Spinal cord (tissue), 9 donors: ENCODE measurements at regions not wholly inside any gene's neighbourhood (a gene's known extent, or its start where the extent isn't known, plus 50 kb on each side); places are given as distances from the start of the nearest gene placed in this dataset.
"Not testable (repeated sequence)": the region's sequence is repeated elsewhere in the genome, so short reads cannot be mapped to it uniquely, and the experiment has no call there.

Source experiments
- DNase-seq, 6 donors: peaks; one replicate each; pipeline versions ENCODE4 v3.0.0 to v3.0.0-alpha.2; 2013 to 2015; ENCODE audit warnings: low spot score in 6 of 6, low read depth in 4 of 6
- H3K27ac ChIP-seq: one replicate; pipeline ENCODE4 v1.5.1; 2013; ENCODE audit warnings: low read depth, low read length, control low read depth
- H3K27me3 ChIP-seq: one replicate; pipeline ENCODE4 v1.6.1; 2013; ENCODE audit warnings: low read length; ENCODE audit not compliant: control insufficient read depth, insufficient read depth
- H3K36me3 ChIP-seq: one replicate; pipeline ENCODE4 v1.6.1; 2013; ENCODE audit warnings: low read length; ENCODE audit not compliant: control insufficient read depth, insufficient read depth
- H3K4me1 ChIP-seq: one replicate; pipeline ENCODE4 v1.6.1; 2013; ENCODE audit warnings: low read length; ENCODE audit not compliant: control insufficient read depth, insufficient read depth
- H3K4me3 ChIP-seq: one replicate; pipeline ENCODE4 v1.5.1; 2013; ENCODE audit warnings: low read depth, low read length, control low read depth
- H3K9me3 ChIP-seq: one replicate; pipeline ENCODE4 v1.6.1; 2013; ENCODE audit warnings: low read length; ENCODE audit not compliant: control insufficient read depth, insufficient read depth
- whole genome bisulfite sequencing: methylation state at CpG from one replicate; pipeline ENCODE4 v1.1.5; 2013; ENCODE audit warnings: missing lambda C conversion rate; ENCODE audit not compliant: insufficient coverage; 5-methylcytosine and 5-hydroxymethylcytosine counted together
- donor health status: healthy.

DNA sequence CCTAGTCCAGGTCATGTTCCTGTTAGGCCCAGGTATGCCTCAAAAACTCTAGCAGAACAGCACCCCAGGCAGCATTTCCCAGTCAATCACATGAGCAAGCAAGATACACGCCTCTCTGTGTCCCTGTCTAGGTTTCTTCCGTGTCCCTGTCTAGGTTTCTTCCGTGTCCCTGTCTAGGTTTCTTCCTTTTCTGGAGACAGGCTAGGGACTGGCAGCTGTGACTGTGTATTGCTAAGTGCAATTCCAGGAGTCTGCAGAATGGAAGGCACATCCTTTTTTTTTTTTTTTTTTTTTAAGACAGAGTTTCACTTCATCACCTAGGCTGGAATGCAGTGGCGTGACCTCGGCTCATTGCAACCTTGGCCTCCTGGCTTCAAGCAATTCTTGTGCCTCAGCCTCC lies 77.6 kb downstream of the SETD4 start:
- no peaks in the 10 kb centered on the region for H3K27me3 ChIP-seq
- H3K4me3 ChIP-seq: no peak overlapping the region
- no peak overlapping the region for H3K27ac ChIP-seq
- H3K9me3 ChIP-seq: peaks cover 1% of the 10 kb centered on the region
- WGBS: no CpG with 5 or more reads among the region's 5 CpGs
- no peaks in the 10 kb centered on the region for H3K4me1 ChIP-seq
- DNase-seq: no peak
- H3K36me3 ChIP-seq: no peaks in the 10 kb centered on the region

DNA sequence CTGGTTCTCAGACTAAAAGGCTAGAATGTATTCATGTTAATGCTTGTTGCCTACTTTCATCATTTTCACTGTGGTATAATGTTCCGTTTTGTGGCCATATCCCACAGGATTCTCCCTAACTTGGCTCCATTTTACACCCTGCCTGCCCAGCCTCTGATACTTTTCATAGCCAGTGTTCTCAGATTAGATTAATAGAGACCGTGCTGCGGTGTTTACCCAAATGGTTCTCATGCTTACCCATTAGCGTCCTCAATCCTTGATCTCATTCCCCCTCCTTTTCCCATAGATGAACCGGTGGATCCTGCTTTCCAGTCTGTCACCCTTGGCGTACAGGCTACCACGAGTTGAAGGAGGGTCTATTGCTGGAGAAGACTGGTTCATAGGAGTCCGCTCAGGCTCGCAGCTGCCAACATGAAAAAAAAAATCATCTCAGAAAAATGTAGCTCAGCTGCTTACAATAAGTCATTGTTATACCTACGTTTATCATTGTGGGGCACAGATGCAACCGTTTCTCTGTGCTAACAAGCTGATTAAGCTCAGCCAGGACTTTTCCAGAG lies 78.7 kb downstream of the SETD4 start:
- no peak overlapping the region for H3K4me3 ChIP-seq
- no peak overlapping the region for H3K27ac ChIP-seq
- no peak for DNase-seq
- no peaks in the 10 kb centered on the region for H3K4me1 ChIP-seq
- H3K36me3 ChIP-seq: no peaks in the 10 kb centered on the region
- 87% methylated on average over 7 of the region's 11 CpGs for WGBS
- peaks cover 1% of the 10 kb centered on the region for H3K9me3 ChIP-seq
- H3K27me3 ChIP-seq: no peaks in the 10 kb centered on the region

DNA sequence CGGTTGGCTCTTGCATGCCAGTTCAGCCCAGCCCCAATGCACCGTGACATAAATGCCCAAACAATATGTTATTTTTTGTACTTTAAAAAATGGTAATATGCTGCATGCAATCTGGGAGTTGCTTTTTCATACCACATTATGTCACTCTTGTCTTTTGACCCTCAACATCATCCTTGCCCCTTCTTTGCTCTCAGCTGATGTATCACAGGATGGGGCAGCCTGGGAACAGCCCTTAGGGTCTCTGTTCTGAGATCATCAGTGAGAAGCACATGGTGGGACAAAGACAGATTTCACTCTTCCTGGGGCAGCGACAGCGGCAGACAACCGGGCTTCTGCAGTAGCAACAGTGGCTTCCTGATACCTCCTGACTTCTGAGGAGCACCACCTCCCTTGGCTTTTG lies 79.5 kb downstream of the SETD4 start:
- H3K36me3 ChIP-seq: no peaks in the 10 kb centered on the region
- H3K27me3 ChIP-seq: no peaks in the 10 kb centered on the region
- no peaks in the 10 kb centered on the region for H3K4me1 ChIP-seq
- no peak overlapping the region for H3K27ac ChIP-seq
- peaks cover 1% of the 10 kb centered on the region for H3K9me3 ChIP-seq
- WGBS: 86% methylated on average over 3 of the region's 5 CpGs
- no peak for DNase-seq
- H3K4me3 ChIP-seq: no peak overlapping the region

DNA sequence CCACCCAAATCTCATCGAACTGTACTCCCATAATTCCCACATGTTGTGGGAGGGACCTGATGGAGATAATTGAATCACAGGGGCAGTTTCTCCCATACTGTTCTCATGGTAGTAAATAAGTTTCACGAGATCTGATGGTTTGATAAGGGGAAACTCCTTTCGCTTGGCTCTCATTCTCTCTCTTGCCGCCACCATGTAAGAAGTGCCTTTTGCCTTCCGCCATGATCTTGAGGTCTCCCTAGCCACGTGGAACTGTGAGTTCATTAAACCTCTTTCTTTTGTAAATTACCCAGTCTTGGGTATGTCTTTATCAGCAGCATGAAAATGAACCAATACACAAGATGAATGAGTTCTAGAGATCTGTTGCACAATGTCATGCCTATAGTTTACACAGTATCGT lies 82.5 kb downstream of the SETD4 start:
- WGBS: 100% methylated on average over 1 of the region's 7 CpGs
- not testable (repeated sequence) for H3K27me3 ChIP-seq, H3K4me3 ChIP-seq, DNase-seq, H3K27ac ChIP-seq, H3K36me3 ChIP-seq, H3K9me3 ChIP-seq, H3K4me1 ChIP-seq

DNA sequence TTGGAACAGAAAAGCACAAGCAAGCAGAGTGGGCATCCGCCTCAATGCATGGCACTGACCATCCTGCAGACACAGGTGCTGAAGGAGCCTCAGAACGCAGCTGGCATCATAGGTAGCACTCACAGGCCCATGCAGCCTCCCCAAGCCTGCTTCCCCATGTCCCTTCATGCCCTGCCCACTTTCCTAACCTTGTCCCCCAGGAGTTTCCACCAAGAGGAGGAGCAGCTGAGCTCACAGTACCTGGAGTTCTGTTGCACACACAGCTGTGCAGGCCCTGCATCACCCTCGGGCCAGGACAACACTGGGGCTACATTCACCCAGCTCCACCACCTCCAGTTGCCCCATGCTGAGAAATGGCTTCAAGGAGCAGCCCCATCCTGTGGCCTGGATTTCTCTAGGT lies 83.4 kb downstream of the SETD4 start:
- Histone ChIP-seq H3K9me3 (no peaks in the 10 kb centered on the region), H3K27ac (no peak overlapping the region), H3K36me3 (no peaks in the 10 kb centered on the region), H3K4me1 (no peaks in the 10 kb centered on the region), H3K27me3 (no peaks in the 10 kb centered on the region), H3K4me3 (no peak overlapping the region)
- DNase-seq: no peak
- WGBS: 73% methylated on average over 3 of the region's 3 CpGs

DNA sequence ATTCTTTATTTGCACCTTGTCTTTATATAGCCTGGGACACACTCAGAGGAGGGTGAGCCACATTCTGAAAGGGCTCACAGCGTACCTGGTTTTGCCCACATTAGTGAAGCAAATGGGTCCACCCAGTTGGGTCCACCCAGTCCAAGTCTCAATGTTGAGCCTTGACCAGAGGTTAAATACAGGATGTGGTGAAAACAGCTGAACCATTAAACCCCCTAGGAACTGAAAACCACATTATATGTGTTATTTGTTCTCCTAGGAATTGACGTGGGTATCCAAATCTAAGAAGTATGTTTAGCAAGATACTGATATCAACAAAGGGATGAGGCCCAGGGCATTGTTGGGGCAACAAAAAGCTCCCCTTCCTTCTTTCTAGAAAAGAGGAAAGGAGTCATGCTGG lies 83.8 kb downstream of the SETD4 start:
- WGBS: 86% methylated on average over 1 of the region's 2 CpGs
- no peaks in the 10 kb centered on the region for H3K27me3 ChIP-seq
- DNase-seq: no peak
- no peaks in the 10 kb centered on the region for H3K9me3 ChIP-seq
- H3K36me3 ChIP-seq: no peaks in the 10 kb centered on the region
- no peaks in the 10 kb centered on the region for H3K4me1 ChIP-seq
- no peak overlapping the region for H3K4me3 ChIP-seq
- no peak overlapping the region for H3K27ac ChIP-seq

DNA sequence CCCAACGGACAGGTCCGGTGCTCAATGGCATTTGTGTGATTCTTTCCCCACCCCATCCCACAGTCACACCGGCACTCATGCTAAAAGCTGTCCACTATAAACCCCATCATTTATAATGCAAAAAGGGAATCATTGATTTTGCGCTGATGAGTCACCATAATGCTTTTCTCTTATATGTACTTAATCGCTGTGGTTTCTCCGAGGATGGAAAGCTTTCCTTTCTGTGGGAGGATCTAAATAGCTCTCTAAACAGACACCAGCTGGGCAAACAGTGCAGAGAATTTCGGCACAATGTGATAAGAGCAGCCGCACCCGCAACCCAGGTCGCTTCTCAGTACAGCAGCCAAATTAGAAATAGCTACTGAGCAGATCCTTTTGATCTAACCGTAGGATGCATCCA lies 85.6 kb downstream of the SETD4 start:
- H3K4me3 ChIP-seq: no peak overlapping the region
- H3K9me3 ChIP-seq: no peaks in the 10 kb centered on the region
- H3K27ac ChIP-seq: no peak overlapping the region
- no peaks in the 10 kb centered on the region for H3K36me3 ChIP-seq
- no peaks in the 10 kb centered on the region for H3K4me1 ChIP-seq
- no peaks in the 10 kb centered on the region for H3K27me3 ChIP-seq
- peak in 1 of 6 donors; percentile 3 for DNase-seq
- 85% methylated on average over 4 of the region's 11 CpGs for WGBS

DNA sequence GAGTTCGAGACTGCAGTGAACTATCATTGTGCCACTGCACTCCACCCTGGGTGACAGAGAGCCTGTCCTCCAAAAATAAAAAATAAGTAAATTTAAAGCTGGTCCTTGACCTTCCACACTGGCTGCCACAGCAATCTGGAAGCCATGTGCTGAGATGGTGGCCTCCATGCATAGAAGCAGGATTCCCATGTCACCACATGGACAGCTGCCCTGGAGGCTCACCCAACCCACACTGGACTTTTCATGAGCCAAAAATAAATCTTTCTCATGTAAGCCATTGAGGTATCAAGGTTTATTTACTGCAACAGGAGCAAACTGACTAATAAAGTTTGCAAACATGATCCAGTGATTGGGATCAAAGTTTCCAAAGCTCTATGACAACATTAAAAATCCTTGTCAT lies 88.5 kb downstream of the SETD4 start:
- H3K4me3 ChIP-seq: no peak overlapping the region
- H3K4me1 ChIP-seq: no peaks in the 10 kb centered on the region
- H3K9me3 ChIP-seq: no peaks in the 10 kb centered on the region
- no peaks in the 10 kb centered on the region for H3K36me3 ChIP-seq
- H3K27ac ChIP-seq: no peak overlapping the region
- no CpG with 5 or more reads among the region's 1 CpG for WGBS
- H3K27me3 ChIP-seq: no peaks in the 10 kb centered on the region
- no peak for DNase-seq

DNA sequence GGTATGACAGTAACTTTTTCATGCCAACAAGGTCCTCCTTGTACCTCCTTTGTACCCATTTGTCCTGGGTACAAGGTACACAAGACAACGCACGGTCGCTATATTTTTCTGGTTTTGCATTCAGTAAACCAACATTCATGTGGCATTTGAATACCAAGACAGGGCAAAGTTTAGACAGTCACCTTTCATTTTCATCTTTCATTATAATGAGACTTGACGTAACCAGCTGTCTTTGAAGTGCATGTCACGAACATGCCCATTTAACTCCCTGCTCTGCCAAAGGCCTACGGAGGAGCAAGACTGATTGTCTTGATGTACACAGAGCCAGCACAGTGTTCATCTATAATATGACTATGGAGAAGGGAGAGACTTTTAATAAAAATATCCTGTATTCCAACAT lies 91.0 kb downstream of the SETD4 start:
- H3K9me3 ChIP-seq: no peaks in the 10 kb centered on the region
- no peak for DNase-seq
- WGBS: 97% methylated on average over 5 of the region's 6 CpGs
- H3K27ac ChIP-seq: no peak overlapping the region
- no peaks in the 10 kb centered on the region for H3K4me1 ChIP-seq
- H3K36me3 ChIP-seq: no peaks in the 10 kb centered on the region
- no peaks in the 10 kb centered on the region for H3K27me3 ChIP-seq
- H3K4me3 ChIP-seq: no peak overlapping the region

DNA sequence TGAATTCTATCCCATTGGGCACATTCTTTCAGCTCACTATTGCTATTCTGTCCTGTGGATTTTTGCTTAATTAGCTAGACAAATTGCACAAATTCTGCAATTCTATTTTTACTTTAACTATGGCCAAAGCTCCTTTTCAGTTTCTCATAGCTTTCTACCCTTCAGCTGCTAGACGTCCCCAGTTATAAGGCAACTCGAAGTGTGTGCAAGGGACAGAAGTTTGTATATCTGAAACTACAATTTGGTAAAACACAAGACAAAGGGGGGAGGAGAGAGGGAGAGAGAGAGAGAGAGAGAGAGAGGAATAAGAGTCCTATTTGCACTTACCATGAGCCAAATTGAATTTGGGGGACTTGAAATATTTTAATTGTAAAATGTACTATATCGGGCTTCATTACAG lies 91.8 kb downstream of the SETD4 start:
- Histone ChIP-seq H3K27me3 (no peaks in the 10 kb centered on the region), H3K27ac (no peak overlapping the region), H3K4me3 (no peak overlapping the region), H3K4me1 (no peaks in the 10 kb centered on the region), H3K36me3 (no peaks in the 10 kb centered on the region), H3K9me3 (no peaks in the 10 kb centered on the region)
- peak in 1 of 6 donors; percentile 37 for DNase-seq
- 80% methylated on average over 1 of the region's 3 CpGs for WGBS
